ENCODE measurements at regions not wholly inside any gene's neighbourhood (a gene's known extent, or its start where the extent isn't known, plus 50 kb on each side); places are given as distances from the start of the nearest gene placed in this dataset.

- Histone ChIP-seq H3K36me3 (ENCODE audit: control insufficient read depth in 2 of 4, insufficient read depth in 4 of 4, low read length in 3 of 4) (no peaks in the 10 kb centered on the region), H3K23me2 (ENCODE audit: low read depth, low read length) (no peaks in the 10 kb centered on the region), H3K9ac (replicated peaks in 1 of 4; ENCODE audit: extremely low read depth in 1 of 4, low read depth in 3 of 4, low read length in 3 of 4) (no peak overlapping the region), H2AK5ac (ENCODE audit: low read depth, low read length) (no peak overlapping the region), H4K20me1 (replicated peaks in 1 of 2; ENCODE audit: control insufficient read depth in 1 of 2, insufficient read depth in 2 of 2, low read length in 2 of 2) (no peaks in the 10 kb centered on the region), H2BK12ac (ENCODE audit: low read depth, low read length) (no peak overlapping the region), H3K14ac (ENCODE audit: insufficient read length) (no peak overlapping the region), H4K5ac (ENCODE audit: insufficient read length, low read depth, low read length) (no peak overlapping the region), H3K4me1 (replicated peaks in 1 of 4; ENCODE audit: control insufficient read depth in 3 of 4, insufficient read depth in 4 of 4, low read length in 3 of 4) (peaks cover 0 to 2% (median 0%) of the 10 kb centered on the region in 4 experiments; a peak in 3 of 7 replicates), H3K27me3 (replicated peaks in 1 of 4; ENCODE audit: control insufficient read depth in 3 of 4, extremely low read depth in 1 of 4, insufficient read depth in 3 of 4, low read length in 3 of 4) (no peaks in the 10 kb centered on the region), H2BK5ac (ENCODE audit: low read depth, low read length) (no peak overlapping the region), H3K4me3 (ENCODE audit: extremely low read depth in 1 of 4, insufficient read depth in 2 of 4, low read depth in 3 of 4, low read length in 4 of 4) (no peak overlapping the region), H3K9me3 (ENCODE audit: insufficient read depth in 2 of 2, low read depth in 1 of 2, low read length in 1 of 2) (no peaks in the 10 kb centered on the region), H3K79me1 (ENCODE audit: low read depth, low read length) (no peaks in the 10 kb centered on the region), H4K8ac (ENCODE audit: extremely low read depth, insufficient read depth, low read length) (no peak overlapping the region), H3K56ac (replicated peaks; ENCODE audit: insufficient read length, low read depth, low read length) (no peak overlapping the region), H4K91ac (replicated peaks; ENCODE audit: insufficient read length, low read length) (no peak overlapping the region), H2BK15ac (ENCODE audit: low read length) (no peak overlapping the region), H2BK120ac (replicated peaks; ENCODE audit: low read depth, low read length) (no peak overlapping the region), H2BK20ac (ENCODE audit: low read length) (no peak overlapping the region), H2AFZ (ENCODE audit: low read length) (no peak overlapping the region), H3K18ac (ENCODE audit: extremely low read depth, low read length) (no peak overlapping the region), H3K4ac (replicated peaks; ENCODE audit: insufficient read length, low read depth, low read length) (no peak overlapping the region), H3K27ac (ENCODE audit: low read depth, low read length) (no peak overlapping the region), H3K4me2 (ENCODE audit: insufficient read depth in 1 of 2, low read depth in 2 of 2, low read length in 2 of 2) (no peak overlapping the region), H3K23ac (ENCODE audit: insufficient read length) (no peak overlapping the region), H3K79me2 (ENCODE audit: control insufficient read depth in 1 of 2, insufficient read depth in 2 of 2, low read length in 2 of 2) (no peaks in the 10 kb centered on the region)
- POLR2A ChIA-PET (ENCODE audit: partially characterized antibody), result no interaction called here
- 100% methylated on average over 1 of the region's 1 CpG; no CpG with 5 or more reads in 1 of the 2 experiments for WGBS, 2 experiments (ENCODE audit: extremely low coverage in 1 of 2, insufficient coverage in 1 of 2, insufficient read length in 1 of 2, insufficient replicate concordance in 2 of 2, low coverage in 1 of 2, low lambda C conversion rate in 2 of 2, missing lambda C conversion rate in 1 of 2)
- FAIRE-seq (no peak), DNase-seq (ENCODE audit: low read depth in 1 of 2, low spot score in 2 of 2) (no peak)
- no peak for TF ChIP-seq KDM4A (IDR thresholded peaks at IDR 0.05; ENCODE audit: low read depth, low read length, severe bottlenecking)
- TF ChIP-seq CHD2 (IDR thresholded peaks at IDR 0.05; ENCODE audit: low read length), result no peak
- TF ChIP-seq NRF1 (IDR thresholded peaks at IDR 0.05; ENCODE audit: low read depth, low read length), result no peak
- CTCF ChIA-PET (ENCODE audit: partially characterized antibody), result no interaction called here
Measured at GRCh38 chr4:14928035-14928434, 74.2 kb upstream of the CPEB2 start.

Measured in H1 (cell line).